H1 (cell line): ENCODE measurements at regions not wholly inside any gene's neighbourhood (a gene's known extent, or its start where the extent isn't known, plus 50 kb on each side); places are given as distances from the start of the nearest gene placed in this dataset.

Experiments used
- CEBPB ChIP-seq: IDR thresholded peaks from 2 replicates; pipeline ENCODE4 v1.6.1; 2012; ENCODE audit warnings: low read depth, low read length
- CTBP2 ChIP-seq: IDR thresholded peaks from 2 replicates; pipeline ENCODE4 v1.7.0; 2011; ENCODE audit warnings: borderline replicate concordance, mild to moderate bottlenecking, moderate library complexity, mixed read lengths, low read length; ENCODE audit not compliant: insufficient read depth, insufficient read length
- CTCF ChIP-seq, 3 experiments: IDR thresholded peaks; 1 replicate in 2 of 3; 2 replicates in 1 of 3; pipeline versions ENCODE4 v1.5.1 to v1.6.1; 2011; ENCODE audit warnings: low read length in 3 of 3, mild to moderate bottlenecking in 3 of 3, inconsistent platforms in 2 of 3, low read depth in 1 of 3, moderate library complexity in 1 of 3; ENCODE audit not compliant: insufficient read depth in 1 of 3; ENCODE audit errors: control extremely low read depth in 1 of 3
- EZH2 ChIP-seq: fragments of 200-600 bp; sonication (generic); IDR thresholded peaks from 2 replicates; pipeline ENCODE4 v1.7.1; 2012; ENCODE audit warnings: low read depth, mild to moderate bottlenecking, moderate library complexity, low read length, inconsistent platforms; ENCODE audit not compliant: severe bottlenecking
- GTF2F1 ChIP-seq: IDR thresholded peaks from 2 replicates; pipeline ENCODE4 v1.6.1; 2012; ENCODE audit warnings: low read depth, low read length, improper control_type of control experiment, borderline replicate concordance
- HDAC2 ChIP-seq, 2 experiments: fragments of 300-600 bp in 1 of 2; sonication (generic) in 1 of 2; IDR thresholded peaks; 2 replicates each; pipeline ENCODE4 v1.6.1; 2011 to 2012; ENCODE audit warnings: low read depth in 2 of 2, low read length in 2 of 2, mild to moderate bottlenecking in 2 of 2, moderate library complexity in 2 of 2, borderline replicate concordance in 1 of 2, inconsistent platforms in 1 of 2
- MAX ChIP-seq: IDR thresholded peaks from 2 replicates; pipeline ENCODE4 v1.6.1; 2012; ENCODE audit warnings: inconsistent platforms
- NANOG ChIP-seq: IDR thresholded peaks from 2 replicates; pipeline ENCODE4 v1.6.1; 2011; ENCODE audit warnings: low read length, low read depth, mild to moderate bottlenecking, inconsistent platforms; ENCODE audit not compliant: insufficient read depth, poor library complexity, severe bottlenecking
- POLR2A ChIP-seq, 2 experiments: IDR thresholded peaks; 1 replicate in 1 of 2; 2 replicates in 1 of 2; pipeline ENCODE4 v1.6.1; 2011; ENCODE audit warnings: low read depth in 2 of 2, low read length in 2 of 2, mild to moderate bottlenecking in 2 of 2; ENCODE audit errors: control extremely low read depth in 1 of 2
- POLR2AphosphoS5 ChIP-seq: IDR thresholded peaks from 2 replicates; pipeline ENCODE4 v1.6.1; 2011; ENCODE audit warnings: low read depth, low read length
- RBBP5 ChIP-seq: IDR thresholded peaks from 2 replicates; pipeline ENCODE4 v1.7.1; 2012; ENCODE audit warnings: low read depth, mild to moderate bottlenecking, inconsistent platforms, low read length, moderate library complexity, borderline replicate concordance
- RFX5 ChIP-seq: IDR thresholded peaks from 2 replicates; pipeline ENCODE4 v1.6.1; 2011; ENCODE audit warnings: low read depth, low read length, improper control_type of control experiment, borderline replicate concordance
- SP1 ChIP-seq: IDR thresholded peaks from 2 replicates; pipeline ENCODE4 v1.6.1; 2011; ENCODE audit warnings: low read depth, low read length
- TF ChIP-seq, protein P1 (sequence below): IDR thresholded peaks from 2 replicates; pipeline ENCODE4 v1.6.1; 2011; ENCODE audit warnings: low read length, improper control_type of control experiment

DNA sequence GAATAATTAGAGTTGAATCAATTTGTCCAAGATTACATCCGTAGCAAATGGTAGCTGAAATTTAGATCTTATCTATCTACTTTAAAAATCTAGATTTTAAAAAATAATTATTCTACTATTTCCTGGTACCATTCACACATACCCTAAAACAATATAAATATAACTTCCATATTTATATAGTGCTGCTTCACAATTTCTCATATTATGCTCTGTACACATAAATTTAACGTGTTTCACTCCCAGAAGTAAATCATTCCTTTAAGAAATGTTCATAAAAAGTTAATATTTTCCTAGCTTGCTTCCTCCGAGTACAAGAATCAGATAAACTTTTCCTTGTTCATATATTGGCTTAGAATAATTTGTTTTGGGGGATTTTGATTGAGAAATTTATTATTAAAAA is 857.0 kb upstream of the SPRY2 start:
- no peak for TF ChIP-seq CTCF (IDR thresholded peaks at IDR 0.05; ENCODE audit: control extremely low read depth in 1 of 3, insufficient read depth in 1 of 3, low read depth in 1 of 3, low read length in 3 of 3)
- TF ChIP-seq GTF2F1: no peak
- TF ChIP-seq MAX: no peak
- TF ChIP-seq POLR2AphosphoS5: no peak
- TF ChIP-seq POLR2A (IDR thresholded peaks at IDR 0.05; ENCODE audit: control extremely low read depth in 1 of 2, low read depth in 2 of 2, low read length in 2 of 2): no peak
- no peak for TF ChIP-seq EZH2
- no peak for TF ChIP-seq SP1
- TF ChIP-seq RFX5: no peak
- no peak for TF ChIP-seq NANOG
- no peak for TF ChIP-seq HDAC2 (IDR thresholded peaks at IDR 0.05; ENCODE audit: borderline replicate concordance in 1 of 2, low read depth in 2 of 2, low read length in 2 of 2)
- TF ChIP-seq CEBPB: no peak
- TF ChIP-seq, protein P1, sequence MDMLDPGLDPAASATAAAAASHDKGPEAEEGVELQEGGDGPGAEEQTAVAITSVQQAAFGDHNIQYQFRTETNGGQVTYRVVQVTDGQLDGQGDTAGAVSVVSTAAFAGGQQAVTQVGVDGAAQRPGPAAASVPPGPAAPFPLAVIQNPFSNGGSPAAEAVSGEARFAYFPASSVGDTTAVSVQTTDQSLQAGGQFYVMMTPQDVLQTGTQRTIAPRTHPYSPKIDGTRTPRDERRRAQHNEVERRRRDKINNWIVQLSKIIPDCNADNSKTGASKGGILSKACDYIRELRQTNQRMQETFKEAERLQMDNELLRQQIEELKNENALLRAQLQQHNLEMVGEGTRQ: no peak
- no peak for TF ChIP-seq RBBP5
- no peak for TF ChIP-seq CTBP2
